ENCODE measurements at regions not wholly inside any gene's neighbourhood (a gene's known extent, or its start where the extent isn't known, plus 50 kb on each side); places are given as distances from the start of the nearest gene placed in this dataset.

GRCh38 chr14:45868863-45869262, 615.9 kb upstream of the MIS18BP1 start:
- no peaks in the 10 kb centered on the region for H3K9me3 ChIP-seq (replicated peaks; ENCODE audit: control insufficient read depth, insufficient read depth, low read depth, low read length)
- TF ChIP-seq ID3 (CRISPR knock-in tag; IDR thresholded peaks at IDR 0.05) (no peak), ID3 (tag; IDR thresholded peaks at IDR 0.05) (no peak), JUNB (CRISPR knock-in tag; conservative IDR thresholded peaks at IDR 0.05) (no peak), U2AF2 (optimal IDR thresholded peaks at IDR 0.05; ENCODE audit: low read depth, low read length) (no peak), NEUROD1 (IDR thresholded peaks at IDR 0.05; ENCODE audit: borderline replicate concordance, low read depth, low read length, partially characterized antibody) (no peak), CBX2 (IDR thresholded peaks at IDR 0.05; ENCODE audit: insufficient read depth, low read length, poor library complexity, severe bottlenecking) (no peak), DIDO1 (tag; IDR thresholded peaks at IDR 0.05; ENCODE audit: low read depth) (no peak), ZNF778 (CRISPR knock-in tag; IDR thresholded peaks at IDR 0.05) (no peak), CEBPZ (IDR thresholded peaks at IDR 0.05; ENCODE audit: borderline replicate concordance, low read depth, low read length) (no peak), ATF2 (CRISPR knock-in tag; IDR thresholded peaks at IDR 0.05) (no peak), BRF1 (IDR thresholded peaks at IDR 0.05; ENCODE audit: borderline replicate concordance, extremely low read depth, insufficient read length) (no peak), TCF7L2 (IDR thresholded peaks at IDR 0.05; ENCODE audit: low read depth, low read length) (no peak), MEF2A (IDR thresholded peaks at IDR 0.05; ENCODE audit: control insufficient read depth, low read depth, low read length) (no peak), THRAP3 (IDR thresholded peaks at IDR 0.05; ENCODE audit: borderline replicate concordance) (no peak)
- in situ Hi-C loops (cut with MboI) (no loop called here), intact Hi-C loops (cut with micrococcal nuclease) (no loop called here)
- no peak overlapping the region for H3K4me3 ChIP-seq
- ATAC-seq = no peak
- no peaks in the 10 kb centered on the region for H3K36me3 ChIP-seq (ENCODE audit: control insufficient read depth, insufficient read depth, low read length)
- POLR2A ChIA-PET = no interaction called here
- no peaks in the 10 kb centered on the region for H3K9me1 ChIP-seq (ENCODE audit: control insufficient read depth, insufficient read depth, low read length)
- no peak overlapping the region for H3K27ac ChIP-seq (ENCODE audit: extremely low read depth, low read depth, low read length)
- BruUV-seq (replicated peaks) = no TSS peak
- DNase-seq (ENCODE audit: extremely low read depth in 1 of 4, low spot score in 3 of 4) = no peak
- CTCF ChIA-PET (ENCODE audit: low intra/inter-chr PET ratio) = no interaction called here
- no peak overlapping the region for H3K9ac ChIP-seq (ENCODE audit: insufficient read depth in 1 of 2, low read depth in 2 of 2, low read length in 2 of 2)
- no peak overlapping the region for H3K4me2 ChIP-seq (ENCODE audit: insufficient read depth, low read length)
- 3% methylated on average over 2 of the region's 2 CpGs for WGBS (ENCODE audit: insufficient coverage, low coverage, missing lambda C conversion rate)
- FAIRE-seq = no peak
- no peaks in the 10 kb centered on the region for H4K20me1 ChIP-seq (replicated peaks; ENCODE audit: control insufficient read depth, insufficient read depth, low read length)
- H3K79me2 ChIP-seq (ENCODE audit: control insufficient read depth, insufficient read depth, low read length) = no peaks in the 10 kb centered on the region
- no peaks in the 10 kb centered on the region for H3K4me1 ChIP-seq (replicated peaks in 1 of 2; ENCODE audit: control insufficient read depth in 2 of 2, insufficient read depth in 2 of 2, low read length in 2 of 2)
- H2AFZ ChIP-seq (ENCODE audit: low read depth, low read length) = no peak overlapping the region
- no peaks in the 10 kb centered on the region for H3K27me3 ChIP-seq (ENCODE audit: control insufficient read depth in 2 of 2, insufficient read depth in 2 of 2, low read length in 2 of 2)
